Liver (tissue), 8 donors: ENCODE measurements at regions not wholly inside any gene's neighbourhood (a gene's known extent, or its start where the extent isn't known, plus 50 kb on each side); places are given as distances from the start of the nearest gene placed in this dataset.
A peak's percentile ranks its signal among the peaks of the same experiment; 100 is the strongest.

ENCODE experiments used
- DNase-seq: peaks from one replicate; pipeline ENCODE4 v3.0.0-alpha.2; 2017; ENCODE audit warnings: low spot score
- H3K27ac ChIP-seq, 2 donors: one replicate each; pipeline ENCODE4 v1.7.0; 2013; ENCODE audit warnings: inconsistent platforms in 2 of 2, low read length in 2 of 2, control low read depth in 1 of 2, low read depth in 1 of 2, mild to moderate bottlenecking in 1 of 2
- H3K27me3 ChIP-seq, 4 donors: one replicate each; pipeline versions ENCODE4 v1.6.1 to v1.7.0; 2013; ENCODE audit warnings: low read length in 3 of 4, inconsistent platforms in 1 of 4, mild to moderate bottlenecking in 1 of 4, moderate library complexity in 1 of 4; ENCODE audit not compliant: control insufficient read depth in 4 of 4, insufficient read depth in 4 of 4
- H3K36me3 ChIP-seq, 4 donors: one replicate each; pipeline versions ENCODE4 v1.6.1 to v1.7.0; 2013; ENCODE audit warnings: low read length in 3 of 4, mild to moderate bottlenecking in 3 of 4, low read depth in 1 of 4, moderate library complexity in 1 of 4; ENCODE audit not compliant: control insufficient read depth in 4 of 4, insufficient read depth in 3 of 4
- H3K4me1 ChIP-seq, 4 donors: one replicate each; pipeline versions ENCODE4 v1.6.1 to v1.7.0; 2013; ENCODE audit warnings: low read length in 3 of 4, mild to moderate bottlenecking in 3 of 4, moderate library complexity in 1 of 4; ENCODE audit not compliant: control insufficient read depth in 4 of 4, insufficient read depth in 4 of 4
- H3K4me3 ChIP-seq, 3 donors: one replicate each; pipeline versions ENCODE4 v1.6.1 to v1.7.0; 2013; ENCODE audit warnings: low read length in 3 of 3, control low read depth in 1 of 3, low read depth in 1 of 3, mild to moderate bottlenecking in 1 of 3
- H3K9ac ChIP-seq, 2 donors: one replicate each; pipeline ENCODE4 v1.7.0; 2013; ENCODE audit warnings: low read length in 2 of 2, mild to moderate bottlenecking in 2 of 2, moderate library complexity in 2 of 2, control low read depth in 1 of 2, low read depth in 1 of 2
- H3K9me3 ChIP-seq, 4 donors: one replicate each; pipeline versions ENCODE4 v1.6.1 to v1.7.0; 2013; ENCODE audit warnings: low read length in 3 of 4; ENCODE audit not compliant: control insufficient read depth in 4 of 4
- ATF3 ChIP-seq: IDR thresholded peaks from 2 replicates; pipeline ENCODE4 v1.6.1; 2016; ENCODE audit warnings: antibody characterized with exemption
- CTCF ChIP-seq: fragments of 150-350 bp; IDR thresholded peaks from 2 replicates; pipeline ENCODE4 v1.5.1; 2017; ENCODE audit warnings: improper control_type of control experiment, low read depth, low read length; ENCODE audit not compliant: missing input control
- EGR1 ChIP-seq, 2 donors: IDR thresholded peaks; 2 replicates each; pipeline ENCODE4 v1.6.1; 2016 to 2018; ENCODE audit warnings: antibody characterized with exemption in 2 of 2, low read depth in 2 of 2
- FOXA1 ChIP-seq: IDR thresholded peaks from 2 replicates; pipeline ENCODE4 v1.6.1; 2016; ENCODE audit warnings: antibody characterized with exemption
- FOXA2 ChIP-seq: IDR thresholded peaks from 2 replicates; pipeline ENCODE4 v1.6.1; 2016; ENCODE audit warnings: antibody characterized with exemption
- GABPA ChIP-seq, 2 donors: IDR thresholded peaks in 1 of 2; conservative IDR thresholded peaks in 1 of 2; 2 replicates each; pipeline ENCODE4 v1.6.1; 2016; ENCODE audit warnings: antibody characterized with exemption in 2 of 2, mild to moderate bottlenecking in 1 of 2, moderate library complexity in 1 of 2
- HNF4A ChIP-seq, 2 donors: conservative IDR thresholded peaks; 2 replicates each; pipeline ENCODE4 v1.6.1; 2016; ENCODE audit warnings: antibody characterized with exemption in 2 of 2, mild to moderate bottlenecking in 2 of 2
- HNF4G ChIP-seq: IDR thresholded peaks from 2 replicates; pipeline ENCODE4 v1.6.1; 2016; ENCODE audit warnings: antibody characterized with exemption
- JUND ChIP-seq, 2 donors: IDR thresholded peaks; 2 replicates each; pipeline ENCODE4 v1.6.1; 2016; ENCODE audit warnings: antibody characterized with exemption in 2 of 2
- MAX ChIP-seq: IDR thresholded peaks from 2 replicates; pipeline ENCODE4 v1.6.1; 2016; ENCODE audit warnings: antibody characterized with exemption
- NR2F2 ChIP-seq: IDR thresholded peaks from 2 replicates; pipeline ENCODE4 v1.6.1; 2016; ENCODE audit warnings: antibody characterized with exemption
- RAD21 ChIP-seq, 2 donors: IDR thresholded peaks; 2 replicates each; pipeline ENCODE4 v1.6.1; 2016; ENCODE audit warnings: antibody characterized with exemption in 2 of 2, mild to moderate bottlenecking in 2 of 2
- REST ChIP-seq: IDR thresholded peaks from 2 replicates; pipeline ENCODE4 v1.6.1; 2016; ENCODE audit warnings: antibody characterized with exemption, mild to moderate bottlenecking
- RXRA ChIP-seq, 2 donors: IDR thresholded peaks; 2 replicates each; pipeline ENCODE4 v1.6.1; 2017 to 2018; ENCODE audit warnings: antibody characterized with exemption in 2 of 2, mild to moderate bottlenecking in 1 of 2
- SP1 ChIP-seq: IDR thresholded peaks from 2 replicates; pipeline ENCODE4 v1.6.1; 2018; ENCODE audit warnings: antibody characterized with exemption, mild to moderate bottlenecking
- TAF1 ChIP-seq: conservative IDR thresholded peaks from 2 replicates; pipeline ENCODE4 v1.6.1; 2016; ENCODE audit warnings: antibody characterized with exemption, mild to moderate bottlenecking
- YY1 ChIP-seq: IDR thresholded peaks from 2 replicates; pipeline ENCODE4 v1.6.1; 2016; ENCODE audit warnings: antibody characterized with exemption, mild to moderate bottlenecking
- ZBTB33 ChIP-seq: IDR thresholded peaks from 2 replicates; pipeline ENCODE4 v1.6.1; 2016; ENCODE audit warnings: antibody characterized with exemption
- WGBS: extraction: QIAGEN DNeasy Blood & Tissue Kit; methylation state at CpG from one replicate; pipeline ENCODE4 v1.1.7; 2013; 5-methylcytosine and 5-hydroxymethylcytosine counted together
- donor health status: healthy.
- donor health status: healthy.
- donor health status: healthy.
- donor health status: healthy.
- donor health status: healthy.

GRCh38 chr4:159505266-159505975, 402.5 kb downstream of the RAPGEF2 start:
- Histone ChIP-seq H3K27ac (peak overlapping the region; percentile 55 to 79), H3K4me1 (peaks cover 1 to 22% (median 13%) of the 10 kb centered on the region in 4 donors), H3K4me3 (peak overlapping the region in 2 of 3 donors; percentile 33 to 47), H3K9ac (peak overlapping the region; percentile 63 to 92), H3K36me3 (no peaks in the 10 kb centered on the region), H3K9me3 (no peaks in the 10 kb centered on the region), H3K27me3 (no peaks in the 10 kb centered on the region)
- no peak for DNase-seq
- 48% methylated on average over 7 of the region's 7 CpGs for WGBS
- no peak for TF ChIP-seq HNF4G
- TF ChIP-seq RXRA (IDR thresholded peaks at IDR 0.05) = no peak
- no peak for TF ChIP-seq CTCF
- no peak for TF ChIP-seq EGR1 (IDR thresholded peaks at IDR 0.05; ENCODE audit: low read depth in 2 of 2)
- TF ChIP-seq YY1 = no peak
- TF ChIP-seq REST = no peak
- TF ChIP-seq RAD21 (IDR thresholded peaks at IDR 0.05) = no peak
- TF ChIP-seq SP1 = no peak
- no peak for TF ChIP-seq MAX
- TF ChIP-seq ATF3 = no peak
- no peak for TF ChIP-seq NR2F2
- no peak for TF ChIP-seq ZBTB33
- no peak for TF ChIP-seq FOXA2
- TF ChIP-seq TAF1 = no peak
- no peak for TF ChIP-seq GABPA (IDR thresholded peaks at IDR 0.05 in 1 of 2, conservative IDR thresholded peaks at IDR 0.05 in 1 of 2)
- TF ChIP-seq JUND (IDR thresholded peaks at IDR 0.05) = no peak
- no peak for TF ChIP-seq HNF4A (conservative IDR thresholded peaks at IDR 0.05)
- TF ChIP-seq FOXA1 = no peak
